ENCODE measurements at regions not wholly inside any gene's neighbourhood (a gene's known extent, or its start where the extent isn't known, plus 50 kb on each side); places are given as distances from the start of the nearest gene placed in this dataset.
"Not testable (repeated sequence)": the region's sequence is repeated elsewhere in the genome, so short reads cannot be mapped to it uniquely, and the experiment has no call there.

DNA sequence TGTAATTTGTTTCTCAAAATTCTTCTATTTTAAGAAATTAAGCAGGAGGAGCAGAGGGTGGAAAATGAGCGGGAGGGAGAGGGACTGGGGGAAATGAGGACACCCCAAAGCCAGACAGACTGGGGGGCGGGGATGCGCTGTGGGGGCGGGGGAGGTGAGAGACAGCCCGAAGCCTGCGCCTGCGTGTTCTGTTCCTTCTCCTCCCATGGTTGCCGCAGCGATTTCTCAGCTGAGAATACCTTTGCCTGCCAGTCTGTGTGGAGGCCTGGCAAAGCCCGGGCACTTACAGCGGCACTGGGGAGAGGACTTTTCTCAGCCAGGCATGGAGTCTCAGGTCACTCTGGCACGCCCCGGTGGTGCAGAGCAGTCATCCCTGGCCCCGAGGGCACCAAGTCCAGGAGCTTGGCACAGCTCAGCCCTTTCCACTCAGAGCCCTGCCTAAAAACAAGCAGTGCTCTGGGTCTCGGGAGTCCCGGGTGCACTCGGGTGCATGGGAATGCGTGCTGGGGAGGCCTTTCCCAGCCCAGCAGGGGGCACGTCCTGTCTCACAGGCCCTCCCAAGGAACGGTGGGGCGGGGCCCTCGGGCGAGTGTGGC, 289.3 kb upstream of the HS6ST1 start:
- Histone ChIP-seq H3K36me3 (ENCODE audit: control insufficient read depth, insufficient read depth, low read length) (no peaks in the 10 kb centered on the region), H3K9me3 (ENCODE audit: control insufficient read depth, insufficient read depth, low read length) (no peaks in the 10 kb centered on the region), H3K27me3 (ENCODE audit: control insufficient read depth, insufficient read depth, low read length) (no peaks in the 10 kb centered on the region), H3K4me1 (ENCODE audit: control insufficient read depth, insufficient read depth, low read length) (no peaks in the 10 kb centered on the region), H3K9ac (ENCODE audit: low read depth, low read length) (no peak overlapping the region), H3K4me3 (ENCODE audit: low read depth, low read length) (no peak overlapping the region)

DNA sequence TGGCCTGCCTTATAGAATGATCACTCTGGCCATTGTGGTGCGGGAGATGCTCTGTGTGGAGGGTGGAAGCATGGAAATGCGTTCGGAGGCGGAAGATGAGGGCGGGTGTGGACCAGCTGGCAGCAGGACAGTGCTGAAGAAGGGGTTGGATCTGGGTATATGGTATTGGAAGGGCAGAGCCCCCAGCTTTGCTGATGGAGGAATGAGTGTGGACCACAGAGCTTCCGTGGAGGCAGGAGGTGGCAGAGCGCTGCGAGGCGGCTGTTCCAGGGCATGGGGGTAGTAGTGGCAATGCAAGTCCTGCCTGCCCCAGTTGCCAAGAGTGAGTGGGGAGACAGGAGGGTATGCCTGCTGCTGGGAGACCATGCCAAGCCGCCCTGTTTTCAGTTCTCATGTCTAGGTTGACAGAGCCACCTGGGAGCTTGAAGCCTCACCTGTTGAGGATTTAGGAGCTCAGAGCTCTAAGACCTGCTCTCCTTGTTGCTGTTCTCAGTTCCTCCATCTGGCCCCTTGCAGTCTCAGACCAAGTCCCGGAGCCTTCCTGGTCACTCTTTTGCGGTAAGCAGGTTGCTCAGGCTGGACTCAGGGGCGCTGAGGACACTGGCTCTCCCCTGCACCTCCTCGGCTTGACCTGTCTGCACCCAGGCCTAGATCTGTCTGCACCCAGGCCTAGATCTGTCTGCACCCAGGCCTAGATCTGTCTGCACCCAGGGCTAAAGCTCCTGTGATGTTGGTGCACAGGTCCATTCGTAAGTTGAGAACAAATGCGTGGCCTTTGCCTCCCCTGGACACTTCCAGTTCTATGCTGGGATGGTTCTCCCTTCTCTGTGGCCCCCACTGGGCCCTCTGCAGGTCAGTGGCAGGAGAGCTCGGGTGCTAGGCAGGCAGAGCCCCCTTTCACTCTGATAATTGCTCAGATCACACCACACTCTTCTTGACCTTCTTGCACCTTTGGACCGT, 290.5 kb upstream of the HS6ST1 start:
- no peaks in the 10 kb centered on the region for H3K4me1 ChIP-seq (ENCODE audit: control insufficient read depth, insufficient read depth, low read length)
- H3K9me3 ChIP-seq (ENCODE audit: control insufficient read depth, insufficient read depth, low read length) = no peaks in the 10 kb centered on the region

DNA sequence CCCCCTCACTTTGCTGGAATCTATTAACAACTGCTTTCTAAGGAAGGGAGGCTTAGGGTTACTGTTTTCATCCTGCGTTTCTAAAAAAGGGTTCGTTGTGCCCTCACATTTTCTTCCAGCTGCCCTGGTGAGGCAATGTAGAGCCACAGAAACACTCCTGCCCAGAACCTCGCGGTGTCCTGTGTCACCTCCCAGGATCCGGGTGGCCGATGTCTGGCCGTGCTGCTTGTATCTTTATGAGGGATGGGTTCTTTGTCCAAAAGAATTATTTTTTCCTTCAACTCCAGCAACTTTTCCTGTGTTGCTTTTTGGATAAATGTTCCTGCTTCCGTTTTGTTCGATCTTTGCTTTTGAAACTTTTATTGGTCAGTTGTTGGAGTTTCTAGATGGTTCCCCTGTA, 291.8 kb upstream of the HS6ST1 start:
- Histone ChIP-seq H3K4me3 (ENCODE audit: low read depth, low read length) (no peak overlapping the region), H3K9ac (ENCODE audit: low read depth, low read length) (no peak overlapping the region), H3K27me3 (ENCODE audit: control insufficient read depth, insufficient read depth, low read length) (no peaks in the 10 kb centered on the region), H3K36me3 (ENCODE audit: control insufficient read depth, insufficient read depth, low read length) (peaks cover 2% of the 10 kb centered on the region), H3K4me1 (ENCODE audit: control insufficient read depth, insufficient read depth, low read length) (no peaks in the 10 kb centered on the region), H3K9me3 (ENCODE audit: control insufficient read depth, insufficient read depth, low read length) (no peaks in the 10 kb centered on the region)

More for the DNA sequence above, 290.5 kb upstream of the HS6ST1 start:
- Histone ChIP-seq H3K36me3 (ENCODE audit: control insufficient read depth, insufficient read depth, low read length) (peaks cover 2% of the 10 kb centered on the region), H3K27me3 (ENCODE audit: control insufficient read depth, insufficient read depth, low read length) (no peaks in the 10 kb centered on the region), H3K4me3 (ENCODE audit: low read depth, low read length) (no peak overlapping the region), H3K9ac (ENCODE audit: low read depth, low read length) (no peak overlapping the region)

- peaks cover 2% of the 10 kb centered on the region for H3K36me3 ChIP-seq (ENCODE audit: control insufficient read depth, insufficient read depth, low read length)
Measured at GRCh38 chr2:128611421-128612320, 293.0 kb upstream of the HS6ST1 start.

GRCh38 chr2:128612628-128613027, 294.0 kb upstream of the HS6ST1 start:
- Histone ChIP-seq H3K9me3 (ENCODE audit: control insufficient read depth, insufficient read depth, low read length) (no peaks in the 10 kb centered on the region), H3K9ac (ENCODE audit: low read depth, low read length) (no peak overlapping the region), H3K4me1 (ENCODE audit: control insufficient read depth, insufficient read depth, low read length) (no peaks in the 10 kb centered on the region), H3K27me3 (ENCODE audit: control insufficient read depth, insufficient read depth, low read length) (no peaks in the 10 kb centered on the region), H3K4me3 (ENCODE audit: low read depth, low read length) (no peak overlapping the region), H3K36me3 (ENCODE audit: control insufficient read depth, insufficient read depth, low read length) (peaks cover 2% of the 10 kb centered on the region)

More at GRCh38 chr2:128611421-128612320, 293.0 kb upstream of the HS6ST1 start:
- Histone ChIP-seq H3K27me3 (ENCODE audit: control insufficient read depth, insufficient read depth, low read length) (no peaks in the 10 kb centered on the region), H3K4me1 (ENCODE audit: control insufficient read depth, insufficient read depth, low read length) (no peaks in the 10 kb centered on the region), H3K9ac (ENCODE audit: low read depth, low read length) (no peak overlapping the region), H3K9me3 (ENCODE audit: control insufficient read depth, insufficient read depth, low read length) (no peaks in the 10 kb centered on the region), H3K4me3 (ENCODE audit: low read depth, low read length) (no peak overlapping the region)

DNA sequence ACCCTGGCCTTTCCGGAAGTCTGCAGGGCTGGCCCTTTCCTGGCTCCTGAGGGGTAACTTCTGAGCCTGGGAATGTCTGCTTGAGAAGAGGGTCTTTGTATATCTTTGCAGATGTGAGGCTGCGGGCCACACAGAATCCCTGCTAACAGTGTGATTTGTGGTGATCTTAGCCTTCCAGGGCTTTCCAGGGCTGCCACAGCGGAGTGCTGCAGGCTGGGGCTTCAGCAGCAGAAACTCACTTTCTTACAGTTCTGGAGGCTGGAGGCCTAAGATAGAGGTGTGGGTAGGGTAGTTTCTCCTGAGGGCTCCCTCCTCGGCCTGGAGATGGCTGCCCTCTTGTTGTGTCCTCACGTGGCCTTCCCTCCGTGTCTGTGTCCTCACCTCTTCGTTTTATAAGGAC, 294.7 kb upstream of the HS6ST1 start:
- Histone ChIP-seq H3K36me3 (ENCODE audit: control insufficient read depth, insufficient read depth, low read length) (peaks cover 2% of the 10 kb centered on the region), H3K27me3 (ENCODE audit: control insufficient read depth, insufficient read depth, low read length) (no peaks in the 10 kb centered on the region), H3K4me1 (ENCODE audit: control insufficient read depth, insufficient read depth, low read length) (no peaks in the 10 kb centered on the region), H3K9ac (ENCODE audit: low read depth, low read length) (no peak overlapping the region), H3K4me3 (ENCODE audit: low read depth, low read length) (no peak overlapping the region), H3K9me3 (ENCODE audit: control insufficient read depth, insufficient read depth, low read length) (no peaks in the 10 kb centered on the region)

- Histone ChIP-seq H3K4me3 (ENCODE audit: low read depth, low read length) (no peak overlapping the region), H3K27me3 (ENCODE audit: control insufficient read depth, insufficient read depth, low read length) (no peaks in the 10 kb centered on the region), H3K36me3 (ENCODE audit: control insufficient read depth, insufficient read depth, low read length) (peaks cover 2% of the 10 kb centered on the region), H3K9ac (ENCODE audit: low read depth, low read length) (no peak overlapping the region), H3K9me3 (ENCODE audit: control insufficient read depth, insufficient read depth, low read length) (peaks cover 3% of the 10 kb centered on the region), H3K4me1 (ENCODE audit: control insufficient read depth, insufficient read depth, low read length) (no peaks in the 10 kb centered on the region)
Measured at GRCh38 chr2:128613876-128614275, 295.2 kb upstream of the HS6ST1 start.

GRCh38 chr2:128614907-128615306, 296.2 kb upstream of the HS6ST1 start:
- not testable (repeated sequence) for H3K4me3 ChIP-seq (ENCODE audit: low read depth, low read length); H3K36me3 ChIP-seq (ENCODE audit: control insufficient read depth, insufficient read depth, low read length); H3K9ac ChIP-seq (ENCODE audit: low read depth, low read length); H3K4me1 ChIP-seq (ENCODE audit: control insufficient read depth, insufficient read depth, low read length); H3K9me3 ChIP-seq (ENCODE audit: control insufficient read depth, insufficient read depth, low read length); H3K27me3 ChIP-seq (ENCODE audit: control insufficient read depth, insufficient read depth, low read length)

GRCh38 chr2:128615571-128615970, 296.9 kb upstream of the HS6ST1 start:
- Histone ChIP-seq H3K9me3 (ENCODE audit: control insufficient read depth, insufficient read depth, low read length) (peaks cover 3% of the 10 kb centered on the region), H3K4me3 (ENCODE audit: low read depth, low read length) (no peak overlapping the region), H3K4me1 (ENCODE audit: control insufficient read depth, insufficient read depth, low read length) (no peaks in the 10 kb centered on the region), H3K27me3 (ENCODE audit: control insufficient read depth, insufficient read depth, low read length) (no peaks in the 10 kb centered on the region), H3K36me3 (ENCODE audit: control insufficient read depth, insufficient read depth, low read length) (peaks cover 2% of the 10 kb centered on the region), H3K9ac (ENCODE audit: low read depth, low read length) (no peak overlapping the region)

DNA sequence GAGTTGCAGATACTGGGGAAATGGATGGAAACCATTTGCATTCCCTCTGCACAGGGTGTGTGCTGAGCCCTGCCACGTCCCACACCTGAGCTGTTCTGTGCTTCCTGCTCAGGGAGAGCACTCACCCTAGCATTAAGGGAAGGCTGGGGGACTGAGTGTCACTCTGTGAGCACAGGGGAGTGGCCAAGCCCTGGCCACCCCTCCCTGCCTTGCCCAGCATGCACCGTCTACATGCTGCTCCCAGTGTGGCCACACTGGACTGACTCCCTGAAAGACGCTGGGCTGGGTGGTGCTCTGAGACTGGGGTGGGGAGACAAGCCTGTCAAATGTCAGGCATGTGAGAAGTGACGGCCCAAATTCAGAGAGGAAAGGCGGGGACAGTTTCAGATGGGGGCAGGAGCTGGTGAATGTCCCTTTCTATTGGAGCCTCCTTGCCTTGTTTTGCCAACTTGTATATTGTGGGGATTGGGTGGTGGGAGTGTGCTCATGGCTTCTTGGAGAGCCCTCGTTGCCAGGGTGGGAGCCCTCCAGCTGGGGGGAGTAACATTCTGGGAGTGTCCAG, 298.4 kb upstream of the HS6ST1 start:
- H3K4me3 ChIP-seq (ENCODE audit: low read depth, low read length) = no peak overlapping the region
- peaks cover 2% of the 10 kb centered on the region for H3K36me3 ChIP-seq (ENCODE audit: control insufficient read depth, insufficient read depth, low read length)
- H3K9me3 ChIP-seq (ENCODE audit: control insufficient read depth, insufficient read depth, low read length) = peaks cover 4% of the 10 kb centered on the region
- H3K4me1 ChIP-seq (ENCODE audit: control insufficient read depth, insufficient read depth, low read length) = no peaks in the 10 kb centered on the region
- H3K27me3 ChIP-seq (ENCODE audit: control insufficient read depth, insufficient read depth, low read length) = no peaks in the 10 kb centered on the region
- no peak overlapping the region for H3K9ac ChIP-seq (ENCODE audit: low read depth, low read length)

DNA sequence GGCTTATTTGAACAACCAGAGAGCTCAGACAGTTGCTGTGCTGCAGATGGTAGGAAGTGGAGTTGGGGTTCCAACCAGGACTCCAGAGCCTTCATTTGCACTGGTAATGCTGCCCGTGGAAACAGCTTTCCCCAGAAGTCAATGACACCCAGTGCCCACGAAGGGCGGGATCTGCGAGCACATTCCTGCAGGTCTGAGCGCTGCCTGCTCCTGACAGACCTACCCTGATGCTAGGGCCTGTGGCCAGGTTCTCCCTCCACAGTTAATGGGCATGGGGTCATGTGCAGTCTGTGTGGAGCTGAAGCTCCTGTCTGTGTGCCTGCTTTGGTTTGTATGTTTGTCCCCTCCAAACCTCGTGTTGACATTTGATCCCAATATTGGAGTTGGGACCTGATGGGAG, 299.0 kb upstream of the HS6ST1 start:
- H3K4me1 ChIP-seq (ENCODE audit: control insufficient read depth, insufficient read depth, low read length) = no peaks in the 10 kb centered on the region
- peaks cover 7% of the 10 kb centered on the region for H3K9me3 ChIP-seq (ENCODE audit: control insufficient read depth, insufficient read depth, low read length)
- H3K36me3 ChIP-seq (ENCODE audit: control insufficient read depth, insufficient read depth, low read length) = peaks cover 2% of the 10 kb centered on the region
- H3K4me3 ChIP-seq (ENCODE audit: low read depth, low read length) = no peak overlapping the region
- H3K9ac ChIP-seq (ENCODE audit: low read depth, low read length) = no peak overlapping the region
- no peaks in the 10 kb centered on the region for H3K27me3 ChIP-seq (ENCODE audit: control insufficient read depth, insufficient read depth, low read length)
